Neutrophil (primary cell): ENCODE measurements at regions not wholly inside any gene's neighbourhood (a gene's known extent, or its start where the extent isn't known, plus 50 kb on each side); places are given as distances from the start of the nearest gene placed in this dataset.

Experiments used
- H3K27ac ChIP-seq: fragments of 200-600 bp; sonication (generic); 2 replicates; pipeline ENCODE4 v1.5.1; 2016; ENCODE audit warnings: mild to moderate bottlenecking, moderate library complexity
- H3K27me3 ChIP-seq: fragments of 200-600 bp; sonication (generic); 2 replicates; pipeline ENCODE4 v1.6.0; 2016; ENCODE audit warnings: mild to moderate bottlenecking
- H3K36me3 ChIP-seq: fragments of 200-600 bp; sonication (generic); 2 replicates; pipeline ENCODE4 v1.5.1; 2017
- H3K4me1 ChIP-seq, 2 experiments: fragments of 200-600 bp in 1 of 2; sonication (generic) in 1 of 2; 1 replicate in 1 of 2; 2 replicates in 1 of 2; pipeline versions ENCODE4 v1.5.1 to v1.6.1; 2013 to 2016; ENCODE audit warnings: low read depth in 1 of 2, low read length in 1 of 2, mild to moderate bottlenecking in 1 of 2, moderate library complexity in 1 of 2; ENCODE audit not compliant: control insufficient read depth in 1 of 2, insufficient read depth in 1 of 2
- H3K4me3 ChIP-seq, 2 experiments: fragments of 200-600 bp in 1 of 2; sonication (generic) in 1 of 2; 1 replicate in 1 of 2; 2 replicates in 1 of 2; pipeline ENCODE4 v1.5.1; 2013 to 2016; ENCODE audit warnings: low read depth in 1 of 2, low read length in 1 of 2, mild to moderate bottlenecking in 1 of 2, moderate library complexity in 1 of 2
- H3K9me3 ChIP-seq: fragments of 200-600 bp; sonication (generic); 2 replicates; pipeline ENCODE4 v1.5.1; 2016
- TF ChIP-seq, protein P1 (sequence below): fragments of 200-600 bp; sonication (generic); IDR thresholded peaks from 2 replicates; pipeline ENCODE4 v1.5.1; 2016; ENCODE audit warnings: antibody characterized with exemption

DNA sequence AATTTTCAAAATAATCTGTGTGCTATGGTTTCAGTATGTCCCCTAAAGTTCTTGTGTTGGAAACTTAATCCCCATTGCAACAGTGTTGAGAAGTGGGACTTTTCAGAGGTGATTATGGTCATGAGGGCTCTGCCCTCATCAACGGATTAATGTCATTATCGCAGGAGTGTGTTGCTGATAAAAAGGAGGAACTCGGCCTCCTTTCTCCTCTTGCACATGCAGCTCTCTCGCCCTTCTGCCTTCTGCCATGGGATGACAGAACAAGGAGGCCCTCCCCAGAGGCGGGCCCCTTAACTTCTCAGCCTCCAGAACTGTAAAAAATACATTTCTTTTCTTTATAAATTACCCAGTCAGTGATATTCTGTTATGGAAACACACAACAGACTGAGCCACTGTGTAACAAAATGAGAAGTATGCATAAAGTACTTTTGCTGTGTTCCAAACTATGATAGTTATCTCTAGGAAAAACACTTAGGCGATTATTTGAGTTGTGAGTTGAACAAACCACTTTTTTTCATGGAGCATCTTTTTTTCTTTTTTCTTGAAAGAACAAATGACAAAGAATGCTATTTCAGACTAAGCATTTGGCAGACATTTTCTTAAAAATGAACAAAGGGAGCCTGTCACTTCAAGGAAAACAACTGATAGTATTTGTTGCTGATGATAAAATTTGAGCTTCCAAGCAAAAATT lies 134.8 kb upstream of the FUT8 start:
- H3K4me3 ChIP-seq = no peak overlapping the region
- no peak overlapping the region for H3K27ac ChIP-seq
- no peaks in the 10 kb centered on the region for H3K4me1 ChIP-seq
- H3K27me3 ChIP-seq = no peaks in the 10 kb centered on the region
- H3K9me3 ChIP-seq = no peaks in the 10 kb centered on the region
- TF ChIP-seq, protein P1, sequence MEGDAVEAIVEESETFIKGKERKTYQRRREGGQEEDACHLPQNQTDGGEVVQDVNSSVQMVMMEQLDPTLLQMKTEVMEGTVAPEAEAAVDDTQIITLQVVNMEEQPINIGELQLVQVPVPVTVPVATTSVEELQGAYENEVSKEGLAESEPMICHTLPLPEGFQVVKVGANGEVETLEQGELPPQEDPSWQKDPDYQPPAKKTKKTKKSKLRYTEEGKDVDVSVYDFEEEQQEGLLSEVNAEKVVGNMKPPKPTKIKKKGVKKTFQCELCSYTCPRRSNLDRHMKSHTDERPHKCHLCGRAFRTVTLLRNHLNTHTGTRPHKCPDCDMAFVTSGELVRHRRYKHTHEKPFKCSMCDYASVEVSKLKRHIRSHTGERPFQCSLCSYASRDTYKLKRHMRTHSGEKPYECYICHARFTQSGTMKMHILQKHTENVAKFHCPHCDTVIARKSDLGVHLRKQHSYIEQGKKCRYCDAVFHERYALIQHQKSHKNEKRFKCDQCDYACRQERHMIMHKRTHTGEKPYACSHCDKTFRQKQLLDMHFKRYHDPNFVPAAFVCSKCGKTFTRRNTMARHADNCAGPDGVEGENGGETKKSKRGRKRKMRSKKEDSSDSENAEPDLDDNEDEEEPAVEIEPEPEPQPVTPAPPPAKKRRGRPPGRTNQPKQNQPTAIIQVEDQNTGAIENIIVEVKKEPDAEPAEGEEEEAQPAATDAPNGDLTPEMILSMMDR = no peak
- no peaks in the 10 kb centered on the region for H3K36me3 ChIP-seq

DNA sequence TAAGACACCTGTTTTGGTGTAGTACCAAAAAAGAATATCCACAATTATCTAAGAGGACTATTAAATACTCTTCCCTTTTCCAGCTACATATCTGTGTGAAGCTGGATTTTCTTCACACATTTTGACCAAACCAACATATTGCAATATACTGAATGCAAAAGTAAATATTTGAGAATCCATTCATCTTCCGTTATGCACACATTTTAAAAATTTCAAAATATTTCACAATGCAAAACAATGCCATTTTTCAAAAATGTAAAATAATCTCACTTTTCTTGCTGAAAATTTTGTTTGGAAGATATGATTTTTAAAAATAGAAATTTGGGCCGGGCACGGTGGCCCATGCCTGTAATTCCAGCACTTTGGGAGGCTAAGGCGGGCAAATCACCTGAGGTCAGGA lies 133.9 kb upstream of the FUT8 start:
- no peaks in the 10 kb centered on the region for H3K4me1 ChIP-seq
- H3K27ac ChIP-seq = no peak overlapping the region
- no peaks in the 10 kb centered on the region for H3K9me3 ChIP-seq
- H3K36me3 ChIP-seq = no peaks in the 10 kb centered on the region
- TF ChIP-seq, protein P1 = no peak
- H3K27me3 ChIP-seq = no peaks in the 10 kb centered on the region
- no peak overlapping the region for H3K4me3 ChIP-seq

DNA sequence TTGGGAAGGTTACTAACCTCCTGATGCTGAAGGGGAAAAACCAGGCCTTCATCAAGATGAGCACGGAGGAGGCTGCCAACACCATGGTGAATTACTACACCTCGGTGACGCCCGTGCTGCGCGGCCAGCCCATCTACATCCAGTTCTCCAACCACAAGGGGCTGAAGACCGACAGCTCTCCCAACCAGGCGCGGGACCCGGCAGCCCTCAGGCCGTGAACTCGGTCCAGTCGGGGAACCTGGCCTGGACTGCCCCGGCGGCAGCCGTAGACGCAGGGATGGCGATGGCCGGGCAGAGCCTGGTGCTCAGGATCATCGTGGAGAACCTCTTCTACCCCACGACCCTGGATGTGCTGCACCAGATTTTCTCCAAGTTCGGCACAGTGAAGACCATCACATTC lies 133.0 kb upstream of the FUT8 start:
- Histone ChIP-seq H3K27me3 (no peaks in the 10 kb centered on the region), H3K9me3 (no peaks in the 10 kb centered on the region), H3K27ac (no peak overlapping the region), H3K4me3 (no peak overlapping the region), H3K4me1 (no peaks in the 10 kb centered on the region), H3K36me3 (no peaks in the 10 kb centered on the region)
- TF ChIP-seq, protein P1 = no peak

DNA sequence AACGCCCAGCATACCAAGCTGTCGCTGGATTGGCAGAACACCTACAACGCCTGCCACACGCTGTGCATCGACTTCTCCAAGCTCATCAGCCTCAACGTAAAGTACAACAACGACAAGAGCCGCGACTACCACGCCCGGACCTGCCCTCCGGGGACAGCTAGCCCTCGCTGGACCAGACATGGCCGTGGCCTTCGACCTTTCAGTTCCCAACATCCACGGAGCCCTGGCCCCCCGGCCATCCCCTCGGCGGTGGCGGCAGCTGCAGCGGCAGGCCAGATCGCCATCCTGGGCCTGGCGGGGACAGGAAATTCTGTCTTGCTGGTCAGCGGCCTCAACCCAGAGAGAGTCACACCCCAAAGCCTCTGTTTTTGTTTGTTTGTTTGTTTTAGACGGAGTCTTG lies 132.6 kb upstream of the FUT8 start:
- H3K36me3 ChIP-seq = no peaks in the 10 kb centered on the region
- H3K27me3 ChIP-seq = no peaks in the 10 kb centered on the region
- H3K27ac ChIP-seq = no peak overlapping the region
- TF ChIP-seq, protein P1 = no peak
- no peaks in the 10 kb centered on the region for H3K4me1 ChIP-seq
- no peak overlapping the region for H3K4me3 ChIP-seq
- no peaks in the 10 kb centered on the region for H3K9me3 ChIP-seq

DNA sequence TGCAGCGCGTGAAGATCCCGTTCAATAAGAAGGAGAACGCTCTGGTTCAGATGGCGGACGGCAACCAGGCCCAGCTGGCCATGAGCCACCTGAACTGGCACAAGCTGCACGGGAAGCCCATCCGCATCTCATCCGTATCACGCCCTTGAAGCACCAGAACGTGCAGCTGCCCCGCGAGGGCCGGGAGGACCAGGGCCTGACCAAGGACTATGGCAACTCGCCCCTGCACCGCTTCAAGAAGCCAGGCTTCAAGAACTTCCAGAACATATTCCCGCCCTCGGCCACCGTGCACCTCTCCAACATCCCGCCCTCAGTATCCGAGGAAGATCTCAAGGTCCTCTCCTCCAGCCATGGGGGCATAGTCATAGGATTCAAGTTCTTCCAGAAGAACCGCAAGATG lies 131.9 kb upstream of the FUT8 start:
- Histone ChIP-seq H3K4me1 (no peaks in the 10 kb centered on the region), H3K9me3 (no peaks in the 10 kb centered on the region), H3K36me3 (no peaks in the 10 kb centered on the region), H3K27me3 (no peaks in the 10 kb centered on the region), H3K27ac (no peak overlapping the region), H3K4me3 (no peak overlapping the region)
- TF ChIP-seq, protein P1 = no peak
